ENCODE measurements at regions not wholly inside any gene's neighbourhood (a gene's known extent, or its start where the extent isn't known, plus 50 kb on each side); places are given as distances from the start of the nearest gene placed in this dataset.

DNA sequence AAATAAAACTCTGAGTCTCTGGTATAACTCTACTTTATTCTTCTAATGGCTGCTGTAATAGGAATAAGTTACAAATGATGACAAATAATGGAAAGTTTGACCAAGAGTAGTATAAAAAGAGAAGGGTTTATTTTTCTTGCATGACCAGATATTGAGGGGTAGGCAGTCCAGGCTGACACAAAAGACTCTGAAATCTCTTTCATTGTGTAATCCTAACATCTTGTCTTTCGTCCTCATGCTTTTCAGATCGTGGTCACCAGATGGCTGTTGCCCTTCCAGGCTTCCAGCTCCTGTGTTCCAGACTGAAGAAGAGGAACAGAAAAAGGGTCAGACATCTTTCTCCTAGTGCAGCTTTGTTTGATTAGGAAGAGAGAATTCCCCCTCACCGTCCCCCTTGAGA lies 176.9 kb upstream of the GK2 start:
- CTCF ChIA-PET = no interaction called here

GRCh38 chr4:79584352-79584751 lies 176.3 kb upstream of the GK2 start:
- ChIA-PET CTCF (no interaction called here), POLR2A (no interaction called here)
- H3K9me3 Mint-ChIP-seq (ENCODE audit: unreplicated experiment) = no peaks in the 10 kb centered on the region
- Histone ChIP-seq H3K36me3 (ENCODE audit: control insufficient read depth, insufficient read depth, low read length) (no peaks in the 10 kb centered on the region), H3K4me3 (ENCODE audit: low read depth, low read length) (no peak overlapping the region), H3K9me3 (no peaks in the 10 kb centered on the region), H3K4me1 (no peaks in the 10 kb centered on the region), H3K27me3 (replicated peaks; ENCODE audit: control insufficient read depth, insufficient read depth, low read length) (no peaks in the 10 kb centered on the region)
- no peaks in the 10 kb centered on the region for H3K4me1 Mint-ChIP-seq (ENCODE audit: low read depth, unreplicated experiment)
- no TSS peak for BruUV-seq (replicated peaks)
- H3K27me3 Mint-ChIP-seq (ENCODE audit: insufficient read depth, unreplicated experiment) = no peaks in the 10 kb centered on the region
- intact Hi-C loops (cut with micrococcal nuclease; ENCODE audit: unreplicated experiment) = no loop called here
- H3K4me3 Mint-ChIP-seq (ENCODE audit: unreplicated experiment) = no peak overlapping the region
- TF ChIP-seq, protein P1, sequence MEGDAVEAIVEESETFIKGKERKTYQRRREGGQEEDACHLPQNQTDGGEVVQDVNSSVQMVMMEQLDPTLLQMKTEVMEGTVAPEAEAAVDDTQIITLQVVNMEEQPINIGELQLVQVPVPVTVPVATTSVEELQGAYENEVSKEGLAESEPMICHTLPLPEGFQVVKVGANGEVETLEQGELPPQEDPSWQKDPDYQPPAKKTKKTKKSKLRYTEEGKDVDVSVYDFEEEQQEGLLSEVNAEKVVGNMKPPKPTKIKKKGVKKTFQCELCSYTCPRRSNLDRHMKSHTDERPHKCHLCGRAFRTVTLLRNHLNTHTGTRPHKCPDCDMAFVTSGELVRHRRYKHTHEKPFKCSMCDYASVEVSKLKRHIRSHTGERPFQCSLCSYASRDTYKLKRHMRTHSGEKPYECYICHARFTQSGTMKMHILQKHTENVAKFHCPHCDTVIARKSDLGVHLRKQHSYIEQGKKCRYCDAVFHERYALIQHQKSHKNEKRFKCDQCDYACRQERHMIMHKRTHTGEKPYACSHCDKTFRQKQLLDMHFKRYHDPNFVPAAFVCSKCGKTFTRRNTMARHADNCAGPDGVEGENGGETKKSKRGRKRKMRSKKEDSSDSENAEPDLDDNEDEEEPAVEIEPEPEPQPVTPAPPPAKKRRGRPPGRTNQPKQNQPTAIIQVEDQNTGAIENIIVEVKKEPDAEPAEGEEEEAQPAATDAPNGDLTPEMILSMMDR (IDR thresholded peaks at IDR 0.05; ENCODE audit: insufficient read depth in 1 of 2, low read depth in 1 of 2, low read length in 1 of 2, severe bottlenecking in 1 of 2, unreplicated experiment in 1 of 2) = no peak
- no peak overlapping the region for H3K27ac Mint-ChIP-seq (ENCODE audit: unreplicated experiment)
- DNase-seq = no peak
- H3K36me3 Mint-ChIP-seq (ENCODE audit: insufficient read depth, unreplicated experiment) = no peaks in the 10 kb centered on the region

More for the DNA sequence above, 176.9 kb upstream of the GK2 start:
- H3K9me3 ChIP-seq = no peaks in the 10 kb centered on the region
- POLR2A ChIA-PET = no interaction called here
- no peaks in the 10 kb centered on the region for H3K27me3 ChIP-seq (replicated peaks; ENCODE audit: control insufficient read depth, insufficient read depth, low read length)
- DNase-seq = no peak
- H3K27me3 Mint-ChIP-seq (ENCODE audit: insufficient read depth, unreplicated experiment) = no peaks in the 10 kb centered on the region
- H3K4me1 ChIP-seq = no peaks in the 10 kb centered on the region
- no peak overlapping the region for H3K27ac Mint-ChIP-seq (ENCODE audit: unreplicated experiment)
- no TSS peak for BruUV-seq (replicated peaks)
- no peak overlapping the region for H3K4me3 Mint-ChIP-seq (ENCODE audit: unreplicated experiment)
- TF ChIP-seq, protein P1 (IDR thresholded peaks at IDR 0.05; ENCODE audit: insufficient read depth in 1 of 2, low read depth in 1 of 2, low read length in 1 of 2, severe bottlenecking in 1 of 2, unreplicated experiment in 1 of 2) = no peak
- no peak overlapping the region for H3K4me3 ChIP-seq (ENCODE audit: low read depth, low read length)
- H3K9me3 Mint-ChIP-seq (ENCODE audit: unreplicated experiment) = no peaks in the 10 kb centered on the region
- H3K36me3 ChIP-seq (ENCODE audit: control insufficient read depth, insufficient read depth, low read length) = no peaks in the 10 kb centered on the region
- intact Hi-C loops (cut with micrococcal nuclease; ENCODE audit: unreplicated experiment) = no loop called here
- no peaks in the 10 kb centered on the region for H3K4me1 Mint-ChIP-seq (ENCODE audit: low read depth, unreplicated experiment)
- no peaks in the 10 kb centered on the region for H3K36me3 Mint-ChIP-seq (ENCODE audit: insufficient read depth, unreplicated experiment)

DNA sequence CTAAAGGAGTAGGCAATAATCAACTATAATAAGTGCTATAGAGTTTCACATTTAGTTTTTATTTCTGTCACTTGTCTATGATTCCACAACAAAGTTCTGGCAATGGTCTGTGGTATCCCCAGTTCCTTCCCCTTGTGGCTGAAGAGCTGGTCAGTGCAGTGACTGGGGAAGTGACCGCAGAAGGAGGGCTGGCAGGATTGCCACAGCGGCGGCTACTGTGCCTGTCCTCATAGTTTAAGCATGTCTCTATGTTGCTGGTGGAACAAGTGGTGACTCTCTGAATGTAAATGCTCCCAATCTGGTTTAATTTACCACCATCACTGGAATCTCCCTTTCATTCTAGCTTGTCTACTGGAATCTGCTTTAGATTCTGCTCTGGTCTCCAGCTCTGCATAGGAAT lies 170.6 kb upstream of the GK2 start:
- intact Hi-C loops (cut with micrococcal nuclease; ENCODE audit: unreplicated experiment) = loop anchor here (10.0 kb wide), 1 partner anchor 254 kb away; the partner anchor contains the start of gene NAA11
- DNase-seq = no peak
- no peaks in the 10 kb centered on the region for H3K9me3 ChIP-seq
- ChIA-PET POLR2A (interaction anchor here (0.6 kb wide), 1 partner anchor 91 kb away, joined by 3 read pairs; no protein-coding TSS in a partner anchor), CTCF (no interaction called here)
- H3K27me3 Mint-ChIP-seq (ENCODE audit: insufficient read depth, unreplicated experiment) = no peaks in the 10 kb centered on the region
- no peak overlapping the region for H3K4me3 Mint-ChIP-seq (ENCODE audit: unreplicated experiment)
- no peaks in the 10 kb centered on the region for H3K4me1 ChIP-seq
- H3K4me3 ChIP-seq (ENCODE audit: low read depth, low read length) = no peak overlapping the region
- no peak overlapping the region for H3K27ac Mint-ChIP-seq (ENCODE audit: unreplicated experiment)
- H3K4me1 Mint-ChIP-seq (ENCODE audit: low read depth, unreplicated experiment) = no peaks in the 10 kb centered on the region
- H3K27me3 ChIP-seq (replicated peaks; ENCODE audit: control insufficient read depth, insufficient read depth, low read length) = no peaks in the 10 kb centered on the region
- H3K36me3 Mint-ChIP-seq (ENCODE audit: insufficient read depth, unreplicated experiment) = no peaks in the 10 kb centered on the region
- no TSS peak for BruUV-seq (replicated peaks)
- H3K36me3 ChIP-seq (ENCODE audit: control insufficient read depth, insufficient read depth, low read length) = no peaks in the 10 kb centered on the region
- no peaks in the 10 kb centered on the region for H3K9me3 Mint-ChIP-seq (ENCODE audit: unreplicated experiment)
- TF ChIP-seq, protein P1 (IDR thresholded peaks at IDR 0.05; ENCODE audit: insufficient read depth in 1 of 2, low read depth in 1 of 2, low read length in 1 of 2, severe bottlenecking in 1 of 2, unreplicated experiment in 1 of 2) = no peak
